Mesenchymal stem cell (in vitro differentiated cells and primary cell): ENCODE measurements at regions not wholly inside any gene's neighbourhood (a gene's known extent, or its start where the extent isn't known, plus 50 kb on each side); places are given as distances from the start of the nearest gene placed in this dataset.

ENCODE experiments used
- DNase-seq: peaks from one replicate; pipeline ENCODE4 v3.0.0-alpha.2; 2013
- H2AFZ ChIP-seq: one replicate; pipeline ENCODE4 v1.6.1; 2013; ENCODE audit warnings: low read depth, mild to moderate bottlenecking, control low read depth, inconsistent platforms, low read length, moderate library complexity
- H2AK5ac ChIP-seq: 2 replicates; pipeline ENCODE4 v1.6.1; 2013; ENCODE audit warnings: low read length, moderate library complexity, mild to moderate bottlenecking, inconsistent platforms; ENCODE audit not compliant: severe bottlenecking
- H2BK120ac ChIP-seq: one replicate; pipeline ENCODE4 v1.6.1; 2013; ENCODE audit warnings: low read depth, mild to moderate bottlenecking, inconsistent platforms, low read length, moderate library complexity
- H2BK12ac ChIP-seq, 2 experiments: one replicate each; pipeline ENCODE4 v1.6.1; 2013; ENCODE audit warnings: inconsistent platforms in 2 of 2, low read length in 2 of 2, mild to moderate bottlenecking in 2 of 2, moderate library complexity in 2 of 2, control low read depth in 1 of 2
- H2BK15ac ChIP-seq: one replicate; pipeline ENCODE4 v1.6.1; 2013; ENCODE audit warnings: mild to moderate bottlenecking, low read depth, inconsistent platforms; ENCODE audit not compliant: poor library complexity, severe bottlenecking
- H2BK5ac ChIP-seq: 2 replicates; pipeline ENCODE4 v1.6.1; 2013; ENCODE audit warnings: low read depth, mild to moderate bottlenecking, low read length, control low read depth, inconsistent platforms; ENCODE audit not compliant: poor library complexity, severe bottlenecking
- H3K14ac ChIP-seq, 2 experiments: one replicate each; pipeline ENCODE4 v1.6.1; 2013; ENCODE audit warnings: inconsistent platforms in 2 of 2, low read length in 2 of 2, control low read depth in 1 of 2, mild to moderate bottlenecking in 1 of 2, moderate library complexity in 1 of 2
- H3K18ac ChIP-seq, 2 experiments: one replicate each; pipeline ENCODE4 v1.6.1; 2013; ENCODE audit warnings: inconsistent platforms in 2 of 2, low read length in 2 of 2, control low read depth in 1 of 2, low read depth in 1 of 2, mild to moderate bottlenecking in 1 of 2
- H3K23ac ChIP-seq, 2 experiments: one replicate each; pipeline ENCODE4 v1.6.1; 2013; ENCODE audit warnings: inconsistent platforms in 2 of 2, low read length in 2 of 2, mild to moderate bottlenecking in 2 of 2, moderate library complexity in 2 of 2, control low read depth in 1 of 2
- H3K27ac ChIP-seq: 2 replicates; pipeline ENCODE4 v1.5.1; 2013; ENCODE audit warnings: mild to moderate bottlenecking, moderate library complexity, low read length, control low read depth, inconsistent platforms; ENCODE audit not compliant: poor library complexity, severe bottlenecking
- H3K27me3 ChIP-seq, 2 experiments: 2 replicates each; pipeline versions ENCODE4 v1.6.1 to v1.7.0; 2013; ENCODE audit warnings: low read length in 2 of 2, mild to moderate bottlenecking in 2 of 2, moderate library complexity in 2 of 2, control low read depth in 1 of 2, inconsistent platforms in 1 of 2; ENCODE audit not compliant: control insufficient read depth in 1 of 2, insufficient read depth in 1 of 2
- H3K36me3 ChIP-seq, 2 experiments: 2 replicates each; pipeline versions ENCODE4 v1.6.1 to v1.7.0; 2013; ENCODE audit warnings: low read length in 2 of 2, control low read depth in 1 of 2, inconsistent platforms in 1 of 2, low read depth in 1 of 2, mild to moderate bottlenecking in 1 of 2; ENCODE audit not compliant: insufficient read depth in 2 of 2, control insufficient read depth in 1 of 2
- H3K4ac ChIP-seq, 2 experiments: one replicate each; pipeline ENCODE4 v1.6.1; 2013; ENCODE audit warnings: inconsistent platforms in 2 of 2, low read length in 2 of 2, mild to moderate bottlenecking in 2 of 2, moderate library complexity in 2 of 2, control low read depth in 1 of 2, low read depth in 1 of 2
- H3K4me1 ChIP-seq: 2 replicates; pipeline ENCODE4 v1.6.1; 2013; ENCODE audit warnings: low read depth, low read length, control low read depth; ENCODE audit not compliant: control insufficient read depth, insufficient read depth
- H3K4me2 ChIP-seq: 2 replicates; pipeline ENCODE4 v1.6.1; 2013; ENCODE audit warnings: low read length, mild to moderate bottlenecking, inconsistent platforms; ENCODE audit not compliant: poor library complexity, severe bottlenecking
- H3K4me3 ChIP-seq, 2 experiments: 2 replicates each; pipeline versions ENCODE4 v1.5.1 to v1.7.0; 2013; ENCODE audit warnings: low read length in 2 of 2, mild to moderate bottlenecking in 2 of 2, control low read depth in 1 of 2, low read depth in 1 of 2; ENCODE audit not compliant: insufficient read depth in 1 of 2
- H3K79me1 ChIP-seq: replicated peaks from 2 replicates; pipeline ENCODE4 v1.6.1; 2013; ENCODE audit warnings: mild to moderate bottlenecking, control low read depth, low read length, inconsistent platforms; ENCODE audit not compliant: poor library complexity, severe bottlenecking
- H3K9ac ChIP-seq: 2 replicates; pipeline ENCODE4 v1.7.0; 2013; ENCODE audit warnings: mild to moderate bottlenecking, low read length, moderate library complexity
- H3K9me3 ChIP-seq: 2 replicates; pipeline ENCODE4 v1.7.0; 2013; ENCODE audit warnings: mild to moderate bottlenecking, low read length; ENCODE audit not compliant: control insufficient read depth
- H4K8ac ChIP-seq: one replicate; pipeline ENCODE4 v1.6.1; 2013; ENCODE audit warnings: inconsistent platforms, mild to moderate bottlenecking, low read length, moderate library complexity
- H4K91ac ChIP-seq: one replicate; pipeline ENCODE4 v1.6.1; 2013; ENCODE audit warnings: mild to moderate bottlenecking, low read length, inconsistent platforms
- WGBS: methylation state at CpG from one replicate; pipeline ENCODE4 v1.1.7; 2013; ENCODE audit warnings: mixed read lengths; 5-methylcytosine and 5-hydroxymethylcytosine counted together

- H3K14ac ChIP-seq = no peak overlapping the region
- H4K91ac ChIP-seq = no peak overlapping the region
- H2BK5ac ChIP-seq = no peak overlapping the region
- no peak overlapping the region for H2AFZ ChIP-seq
- H3K36me3 ChIP-seq = no peaks in the 10 kb centered on the region
- H3K9me3 ChIP-seq = no peaks in the 10 kb centered on the region
- WGBS = no CpG with 5 or more reads among the region's 2 CpGs
- no peak overlapping the region for H3K4ac ChIP-seq
- H2BK15ac ChIP-seq = no peak overlapping the region
- no peak overlapping the region for H3K18ac ChIP-seq
- H3K4me3 ChIP-seq = no peak overlapping the region
- no peak overlapping the region for H2AK5ac ChIP-seq
- H4K8ac ChIP-seq = no peak overlapping the region
- H3K4me2 ChIP-seq = no peak overlapping the region
- H3K79me1 ChIP-seq = no peaks in the 10 kb centered on the region
- no peak overlapping the region for H2BK120ac ChIP-seq
- no peak overlapping the region for H3K27ac ChIP-seq
- H2BK12ac ChIP-seq = no peak overlapping the region
- H3K23ac ChIP-seq = no peak overlapping the region
- DNase-seq = no peak
- no peak overlapping the region for H3K9ac ChIP-seq
- no peaks in the 10 kb centered on the region for H3K27me3 ChIP-seq
- no peaks in the 10 kb centered on the region for H3K4me1 ChIP-seq
Measured at GRCh38 chr5:89095341-89095740, 212.4 kb upstream of the MEF2C start.

- Histone ChIP-seq H3K14ac (no peak overlapping the region), H3K4me1 (no peaks in the 10 kb centered on the region), H3K23ac (no peak overlapping the region), H2BK5ac (no peak overlapping the region), H3K9ac (no peak overlapping the region), H3K9me3 (no peaks in the 10 kb centered on the region), H4K8ac (no peak overlapping the region), H3K27me3 (no peaks in the 10 kb centered on the region), H3K36me3 (no peaks in the 10 kb centered on the region), H2BK120ac (no peak overlapping the region), H3K4me2 (no peak overlapping the region), H2AK5ac (no peak overlapping the region), H3K27ac (no peak overlapping the region), H3K4me3 (no peak overlapping the region), H2AFZ (no peak overlapping the region), H4K91ac (no peak overlapping the region), H3K18ac (no peak overlapping the region), H3K79me1 (no peaks in the 10 kb centered on the region), H2BK12ac (no peak overlapping the region), H3K4ac (no peak overlapping the region), H2BK15ac (no peak overlapping the region)
- DNase-seq = no peak
- no CpG with 5 or more reads among the region's 1 CpG for WGBS
Measured at GRCh38 chr5:89090037-89090436, 207.1 kb upstream of the MEF2C start.

GRCh38 chr5:89087551-89088318 lies 204.8 kb upstream of the MEF2C start:
- no peaks in the 10 kb centered on the region for H3K9me3 ChIP-seq
- no peaks in the 10 kb centered on the region for H3K4me1 ChIP-seq
- no peaks in the 10 kb centered on the region for H3K36me3 ChIP-seq
- H3K18ac ChIP-seq = no peak overlapping the region
- no peak overlapping the region for H3K4me2 ChIP-seq
- 87% methylated on average over 12 of the region's 12 CpGs for WGBS
- no peak overlapping the region for H3K23ac ChIP-seq
- H2BK120ac ChIP-seq = no peak overlapping the region
- H2BK15ac ChIP-seq = no peak overlapping the region
- H2AFZ ChIP-seq = no peak overlapping the region
- H3K9ac ChIP-seq = no peak overlapping the region
- no peak overlapping the region for H4K91ac ChIP-seq
- H3K14ac ChIP-seq = no peak overlapping the region
- no peak overlapping the region for H2BK12ac ChIP-seq
- H4K8ac ChIP-seq = no peak overlapping the region
- H3K4ac ChIP-seq = no peak overlapping the region
- H3K4me3 ChIP-seq = no peak overlapping the region
- no peak overlapping the region for H2BK5ac ChIP-seq
- H3K79me1 ChIP-seq = no peaks in the 10 kb centered on the region
- no peak overlapping the region for H3K27ac ChIP-seq
- DNase-seq = no peak
- H3K27me3 ChIP-seq = no peaks in the 10 kb centered on the region
- no peak overlapping the region for H2AK5ac ChIP-seq

- H3K4ac ChIP-seq = no peak overlapping the region
- H3K36me3 ChIP-seq = no peaks in the 10 kb centered on the region
- DNase-seq = no peak
- H2BK12ac ChIP-seq = no peak overlapping the region
- no peak overlapping the region for H3K23ac ChIP-seq
- H3K18ac ChIP-seq = no peak overlapping the region
- no peak overlapping the region for H3K27ac ChIP-seq
- no peak overlapping the region for H3K9ac ChIP-seq
- H2AK5ac ChIP-seq = no peak overlapping the region
- no peaks in the 10 kb centered on the region for H3K27me3 ChIP-seq
- no peaks in the 10 kb centered on the region for H3K79me1 ChIP-seq
- no peak overlapping the region for H3K14ac ChIP-seq
- no peak overlapping the region for H2AFZ ChIP-seq
- H4K8ac ChIP-seq = no peak overlapping the region
- 87% methylated on average over 1 of the region's 2 CpGs for WGBS
- no peaks in the 10 kb centered on the region for H3K4me1 ChIP-seq
- H3K4me2 ChIP-seq = no peak overlapping the region
- no peak overlapping the region for H4K91ac ChIP-seq
- H3K9me3 ChIP-seq = no peaks in the 10 kb centered on the region
- no peak overlapping the region for H3K4me3 ChIP-seq
- H2BK5ac ChIP-seq = no peak overlapping the region
- H2BK120ac ChIP-seq = no peak overlapping the region
- H2BK15ac ChIP-seq = no peak overlapping the region
Measured at GRCh38 chr5:89087128-89087527, 204.1 kb upstream of the MEF2C start.
